ENCODE measurements at regions not wholly inside any gene's neighbourhood (a gene's known extent, or its start where the extent isn't known, plus 50 kb on each side); places are given as distances from the start of the nearest gene placed in this dataset.

DNA sequence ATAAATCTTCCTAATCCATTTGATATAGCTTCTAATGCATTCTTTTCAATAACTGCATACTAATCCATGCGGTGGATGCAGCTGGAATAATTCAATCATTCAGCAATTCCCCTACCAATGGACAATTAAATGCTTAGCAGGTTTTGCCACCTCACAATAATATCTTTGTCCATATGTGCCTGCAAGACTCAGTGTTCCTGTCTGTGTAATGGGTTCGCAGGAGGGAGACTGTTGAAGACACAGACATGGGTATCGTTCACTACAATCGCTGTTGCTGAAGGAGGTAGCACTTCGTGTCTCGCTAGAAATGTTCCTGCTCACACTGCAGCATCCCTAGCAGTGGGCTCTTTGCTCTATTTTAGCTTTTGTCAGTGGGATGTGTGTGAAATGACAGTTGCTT, 214.4 kb downstream of the MED10 start:
- Histone ChIP-seq H3K27ac (no peak overlapping the region), H3K36me3 (no peaks in the 10 kb centered on the region), H3K9me3 (no peaks in the 10 kb centered on the region), H3K4me1 (no peaks in the 10 kb centered on the region), H3K27me3 (no peaks in the 10 kb centered on the region), H3K4me3 (no peak overlapping the region)
- intact Hi-C loops (cut with DNase I; ENCODE audit: low total_unique reads), result no loop called here
- DNase-seq, result no peak
- TF ChIP-seq, protein P1, sequence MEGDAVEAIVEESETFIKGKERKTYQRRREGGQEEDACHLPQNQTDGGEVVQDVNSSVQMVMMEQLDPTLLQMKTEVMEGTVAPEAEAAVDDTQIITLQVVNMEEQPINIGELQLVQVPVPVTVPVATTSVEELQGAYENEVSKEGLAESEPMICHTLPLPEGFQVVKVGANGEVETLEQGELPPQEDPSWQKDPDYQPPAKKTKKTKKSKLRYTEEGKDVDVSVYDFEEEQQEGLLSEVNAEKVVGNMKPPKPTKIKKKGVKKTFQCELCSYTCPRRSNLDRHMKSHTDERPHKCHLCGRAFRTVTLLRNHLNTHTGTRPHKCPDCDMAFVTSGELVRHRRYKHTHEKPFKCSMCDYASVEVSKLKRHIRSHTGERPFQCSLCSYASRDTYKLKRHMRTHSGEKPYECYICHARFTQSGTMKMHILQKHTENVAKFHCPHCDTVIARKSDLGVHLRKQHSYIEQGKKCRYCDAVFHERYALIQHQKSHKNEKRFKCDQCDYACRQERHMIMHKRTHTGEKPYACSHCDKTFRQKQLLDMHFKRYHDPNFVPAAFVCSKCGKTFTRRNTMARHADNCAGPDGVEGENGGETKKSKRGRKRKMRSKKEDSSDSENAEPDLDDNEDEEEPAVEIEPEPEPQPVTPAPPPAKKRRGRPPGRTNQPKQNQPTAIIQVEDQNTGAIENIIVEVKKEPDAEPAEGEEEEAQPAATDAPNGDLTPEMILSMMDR (IDR thresholded peaks at IDR 0.05), result no peak

DNA sequence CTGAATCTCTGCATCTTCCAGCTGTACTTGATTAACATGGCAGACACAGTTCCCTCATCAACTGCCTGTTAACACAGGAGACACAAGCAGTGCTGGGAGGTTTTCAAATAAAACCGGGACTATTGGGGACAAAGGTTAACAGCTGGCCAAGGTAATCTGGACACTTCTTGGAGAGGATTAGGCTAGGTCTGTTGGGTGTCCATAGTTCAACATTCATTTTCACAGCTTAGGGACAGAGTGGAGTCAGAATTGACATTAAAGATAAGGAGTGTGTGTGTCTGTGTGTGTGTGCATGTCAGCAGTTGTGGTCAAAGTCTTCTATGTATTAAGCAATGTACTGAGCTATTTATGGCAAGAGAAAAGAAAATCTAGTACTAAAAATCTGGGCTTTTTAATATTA, 216.2 kb downstream of the MED10 start:
- no peaks in the 10 kb centered on the region for H3K36me3 ChIP-seq
- H3K4me3 ChIP-seq, result no peak overlapping the region
- H3K9me3 ChIP-seq, result no peaks in the 10 kb centered on the region
- TF ChIP-seq, protein P1 (IDR thresholded peaks at IDR 0.05), result no peak
- no peak overlapping the region for H3K27ac ChIP-seq
- no peak for DNase-seq
- intact Hi-C loops (cut with DNase I; ENCODE audit: low total_unique reads), result no loop called here
- H3K27me3 ChIP-seq, result no peaks in the 10 kb centered on the region
- no peaks in the 10 kb centered on the region for H3K4me1 ChIP-seq

- Histone ChIP-seq H3K36me3 (no peaks in the 10 kb centered on the region), H3K27ac (no peak overlapping the region), H3K4me3 (no peak overlapping the region), H3K4me1 (no peaks in the 10 kb centered on the region), H3K27me3 (no peaks in the 10 kb centered on the region), H3K9me3 (no peaks in the 10 kb centered on the region)
- intact Hi-C loops (cut with DNase I; ENCODE audit: low total_unique reads), result no loop called here
- no peak for DNase-seq
- TF ChIP-seq, protein P1 (IDR thresholded peaks at IDR 0.05), result no peak
Observed at GRCh38 chr5:6161257-6161656, 217.1 kb downstream of the MED10 start.

DNA sequence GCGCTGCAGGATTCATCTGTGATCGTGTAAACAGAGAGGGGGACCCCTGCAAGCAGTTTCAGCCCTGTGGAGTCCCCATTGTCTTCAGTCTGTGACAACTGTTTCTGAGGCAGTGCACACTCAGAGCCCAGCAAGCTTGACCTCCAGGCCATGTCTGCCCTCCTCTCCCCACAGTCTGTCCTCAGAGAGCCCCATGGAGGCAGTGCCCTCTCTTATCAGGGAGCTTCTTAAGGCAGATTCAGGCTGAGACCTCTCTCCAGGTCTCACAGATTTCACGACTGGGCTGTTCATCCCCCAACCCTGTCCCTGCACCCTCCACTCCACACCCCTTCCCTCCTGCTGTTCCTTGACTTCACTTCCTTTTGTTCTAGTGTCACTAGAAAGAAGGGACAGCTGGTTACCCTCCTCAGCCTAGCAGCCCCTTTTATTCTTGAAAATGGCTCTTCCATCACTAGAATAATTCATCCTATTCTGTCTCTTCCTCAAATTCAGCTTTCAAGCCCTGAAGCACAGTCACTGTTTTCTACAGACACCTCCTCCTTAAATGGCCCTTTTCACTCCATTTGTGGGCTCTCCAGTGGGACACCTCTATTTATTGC, 218.4 kb downstream of the MED10 start:
- H3K27ac ChIP-seq, result no peak overlapping the region
- no peaks in the 10 kb centered on the region for H3K4me1 ChIP-seq
- DNase-seq, result no peak
- TF ChIP-seq, protein P1 (IDR thresholded peaks at IDR 0.05), result no peak
- H3K27me3 ChIP-seq, result no peaks in the 10 kb centered on the region
- H3K9me3 ChIP-seq, result no peaks in the 10 kb centered on the region
- intact Hi-C loops (cut with DNase I; ENCODE audit: low total_unique reads), result no loop called here
- no peak overlapping the region for H3K4me3 ChIP-seq
- H3K36me3 ChIP-seq, result no peaks in the 10 kb centered on the region

DNA sequence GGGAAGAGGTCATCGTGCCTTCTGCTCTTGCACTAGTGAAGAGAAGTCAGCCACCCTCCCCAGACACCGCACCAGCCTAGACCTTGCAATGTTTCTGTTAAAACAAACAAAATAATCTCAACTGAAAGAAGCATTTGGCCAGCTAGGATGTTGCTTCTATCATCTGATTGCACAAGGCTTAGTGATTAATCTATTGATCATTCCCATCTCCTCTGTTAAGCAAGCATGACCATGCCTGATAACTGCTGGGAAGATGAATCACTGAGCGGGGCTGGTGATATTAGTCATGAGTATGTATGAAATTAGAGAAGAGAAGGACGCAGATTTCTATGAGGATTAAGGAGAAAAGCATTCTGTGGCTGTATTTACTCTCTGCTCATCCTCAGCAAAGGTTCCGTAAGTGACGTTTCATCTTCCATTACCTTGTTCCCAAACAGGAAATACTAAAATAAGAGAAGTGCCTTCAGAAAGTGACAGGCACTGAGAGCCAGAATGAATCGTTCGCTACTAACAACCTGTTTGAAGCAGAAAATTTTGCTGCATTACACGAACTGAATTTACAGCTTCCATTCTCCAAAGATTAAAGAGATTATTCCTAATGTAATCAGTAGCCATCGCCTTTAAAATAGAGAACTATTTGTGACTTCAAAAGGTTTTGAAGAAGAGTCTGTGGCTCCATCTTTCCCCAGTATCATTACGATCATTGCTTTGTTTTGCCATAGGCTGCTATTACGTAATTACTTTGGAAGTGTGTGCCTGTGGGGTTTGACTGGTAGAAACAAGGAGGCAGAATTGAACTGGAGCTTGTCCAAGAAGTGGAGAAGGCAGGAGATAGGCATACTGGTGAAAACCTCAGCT, 219.1 kb downstream of the MED10 start:
- no peaks in the 10 kb centered on the region for H3K36me3 ChIP-seq
- intact Hi-C loops (cut with DNase I; ENCODE audit: low total_unique reads), result no loop called here

More for the DNA sequence above, 219.1 kb downstream of the MED10 start:
- no peak for DNase-seq
- H3K4me3 ChIP-seq, result no peak overlapping the region
- TF ChIP-seq, protein P1 (IDR thresholded peaks at IDR 0.05), result no peak
- H3K4me1 ChIP-seq, result no peaks in the 10 kb centered on the region
- no peaks in the 10 kb centered on the region for H3K27me3 ChIP-seq
- H3K27ac ChIP-seq, result no peak overlapping the region
- no peaks in the 10 kb centered on the region for H3K9me3 ChIP-seq

Measured in tibial artery (tissue), 4 donors.